ENCODE measurements at regions not wholly inside any gene's neighbourhood (a gene's known extent, or its start where the extent isn't known, plus 50 kb on each side); places are given as distances from the start of the nearest gene placed in this dataset.
"Not testable (repeated sequence)": the region's sequence is repeated elsewhere in the genome, so short reads cannot be mapped to it uniquely, and the experiment has no call there.

DNA sequence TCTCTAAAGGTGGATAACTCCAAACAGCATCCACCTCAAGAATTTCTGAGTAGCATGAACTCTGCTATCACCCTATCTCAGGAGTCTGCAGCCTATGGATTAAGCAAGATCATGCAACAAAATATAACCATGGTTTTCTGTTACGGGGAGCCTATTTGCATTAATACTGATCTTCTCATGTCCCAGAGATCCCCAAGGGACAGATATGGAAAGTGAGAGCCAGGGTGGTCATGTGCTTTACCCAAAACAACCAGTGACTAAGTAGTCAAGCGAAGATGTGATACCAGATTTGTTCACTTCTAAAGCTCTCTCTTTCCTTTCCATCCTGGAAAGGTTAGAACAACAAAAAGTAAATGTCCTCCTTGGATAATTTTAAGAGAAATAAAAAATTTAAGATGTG, 125.1 kb downstream of the PRRX1 start:
- DNase-seq: no peak

DNA sequence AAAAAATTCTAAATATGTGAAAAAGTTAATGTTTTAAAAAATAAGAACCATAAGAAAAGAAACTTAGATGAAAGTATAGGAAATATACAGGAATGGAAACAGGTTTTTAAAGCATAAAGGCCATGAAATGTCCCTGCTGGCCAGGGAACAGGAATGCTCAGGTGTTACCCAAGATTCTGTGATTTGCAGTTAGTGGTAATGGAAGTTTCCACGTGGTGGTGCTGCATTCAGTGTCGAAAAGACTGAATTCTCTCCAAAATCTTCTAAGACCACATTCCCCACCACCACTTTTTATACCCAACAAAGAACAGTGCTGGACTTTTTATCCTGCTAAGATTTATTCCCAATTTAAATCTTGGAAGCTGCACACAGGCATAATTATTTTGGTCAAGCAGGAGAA, 126.2 kb downstream of the PRRX1 start:
- DNase-seq: no peak

DNA sequence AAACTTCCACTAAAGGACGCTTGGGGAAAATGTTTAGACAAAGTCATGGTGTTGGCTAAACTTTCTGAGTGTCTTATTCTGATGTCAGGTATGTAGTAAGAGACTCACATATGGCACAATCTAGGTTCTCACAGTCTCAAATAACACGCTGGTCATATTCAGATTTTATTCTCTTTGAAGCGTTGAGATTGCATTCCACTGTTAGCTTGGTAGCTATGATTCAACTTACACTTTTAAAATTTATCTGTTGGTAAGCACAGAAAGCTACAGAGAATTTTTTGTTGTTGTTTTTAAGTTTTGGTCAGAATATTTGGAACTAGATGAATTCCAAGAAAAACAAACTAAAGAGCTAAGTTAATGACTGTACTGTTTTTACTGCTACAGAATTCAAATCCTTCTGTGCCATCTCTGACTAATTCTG, 126.7 kb downstream of the PRRX1 start:
- DNase-seq: no peak

DNA sequence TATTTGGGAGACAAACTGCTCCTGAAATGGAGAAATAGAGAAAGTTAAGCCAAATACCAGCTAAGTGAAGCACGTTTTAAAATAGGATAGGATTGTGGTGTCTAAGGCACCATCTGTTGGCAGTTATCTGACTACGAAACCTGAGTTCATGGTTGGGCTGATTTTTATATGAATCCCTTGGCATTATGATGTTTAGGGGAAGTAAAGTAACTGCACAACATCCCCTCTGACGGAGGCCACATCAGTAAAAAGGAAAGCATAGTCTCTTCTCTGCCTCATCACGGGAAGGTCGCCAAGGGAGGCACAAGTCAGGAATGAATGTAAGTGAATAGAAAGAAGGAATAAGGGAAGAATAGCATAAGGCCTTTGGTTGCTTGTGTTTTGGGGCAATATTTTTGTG, 128.0 kb downstream of the PRRX1 start:
- no peak for DNase-seq

DNA sequence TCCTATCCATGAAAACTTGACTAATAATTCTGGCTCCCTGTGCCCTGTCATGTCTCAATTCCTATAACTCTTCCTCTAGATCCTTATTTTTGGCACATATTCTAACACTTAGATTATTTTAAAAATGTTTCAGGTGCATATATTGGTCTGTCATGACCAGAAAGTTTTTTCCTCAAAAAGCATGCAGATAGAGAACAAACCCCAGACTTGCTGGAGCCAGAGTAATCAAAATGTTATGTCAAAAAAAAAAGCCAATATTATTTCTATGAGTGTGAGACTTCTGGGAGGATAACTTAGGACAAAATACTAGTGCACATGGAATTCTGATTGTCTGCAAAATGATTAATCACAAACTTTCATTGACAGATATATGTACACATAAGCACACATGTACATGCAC, 135.1 kb upstream of the MROH9 start:
- DNase-seq: no peak

- DNase-seq: no peak
These were observed 134.5 kb upstream of the MROH9 start for GRCh38 chr1:170800812-170801211.

DNA sequence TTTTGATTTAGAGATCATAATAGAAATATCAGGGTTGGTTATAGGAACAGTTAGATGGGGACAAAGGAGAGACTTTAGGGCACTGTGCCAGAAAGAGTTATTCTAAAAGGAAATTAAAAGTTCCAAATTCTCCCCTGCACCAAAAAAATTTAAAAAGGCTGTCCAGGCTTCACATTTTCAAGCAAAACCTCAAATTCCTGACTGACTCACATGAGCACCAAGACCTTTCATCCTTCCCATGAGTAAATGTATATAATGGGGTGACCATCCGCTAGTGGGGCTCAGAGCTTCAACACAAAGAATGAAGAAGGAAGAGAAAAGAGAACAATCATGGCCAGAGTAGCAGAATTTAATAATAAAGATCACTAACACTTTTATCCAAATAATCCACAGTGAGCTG, 131.6 kb upstream of the MROH9 start:
- DNase-seq: no peak

DNA sequence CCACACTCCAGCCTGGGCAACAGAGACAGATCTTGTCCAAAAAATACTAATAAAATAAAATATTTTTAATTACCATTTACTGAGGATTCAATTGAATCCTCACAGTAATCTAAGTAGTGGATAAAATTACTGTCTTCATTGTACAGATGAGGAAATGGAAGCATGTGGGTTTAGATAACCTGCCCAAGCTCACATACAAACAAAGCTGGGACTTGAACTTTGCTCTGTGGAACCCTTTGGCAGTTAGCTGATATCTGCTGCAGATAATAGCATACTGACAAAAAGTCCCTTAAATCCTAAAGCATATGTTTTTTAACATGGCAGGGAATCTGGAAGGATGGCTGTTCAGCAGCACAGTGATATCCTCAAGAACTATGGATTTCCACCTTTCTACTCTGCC, 130.9 kb upstream of the MROH9 start:
- no peak for DNase-seq

GRCh38 chr1:170804879-170805278, 130.5 kb upstream of the MROH9 start:
- no peak for DNase-seq

GRCh38 chr1:170806961-170807360, 128.4 kb upstream of the MROH9 start:
- no peak for DNase-seq

- no peak for DNase-seq
These were observed 127.9 kb upstream of the MROH9 start for GRCh38 chr1:170807432-170807831.

GRCh38 chr1:170808216-170808885, 127.0 kb upstream of the MROH9 start:
- DNase-seq: no peak

DNA sequence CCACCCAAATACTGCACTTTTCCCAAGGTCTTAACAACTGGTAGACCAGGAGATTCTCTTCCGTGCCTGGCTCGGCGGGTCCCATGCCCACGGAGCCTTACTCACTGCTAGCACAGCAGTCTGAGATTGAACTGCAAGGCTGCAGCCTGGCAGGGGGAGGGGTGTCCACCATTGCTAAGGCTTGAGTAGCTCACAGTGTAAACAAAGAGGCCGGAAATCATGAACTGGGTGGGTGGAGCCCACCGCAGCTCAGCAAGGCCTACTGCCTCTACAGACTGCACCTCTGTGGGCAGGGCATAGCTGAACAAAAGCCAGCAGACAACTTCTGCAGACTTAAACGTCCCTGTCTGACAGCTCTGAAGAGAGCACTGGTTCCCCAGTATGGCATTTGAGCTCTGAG, 124.3 kb upstream of the MROH9 start:
- DNase-seq: not testable (repeated sequence)

GRCh38 chr1:170819781-170820180, 115.6 kb upstream of the MROH9 start:
- DNase-seq: no peak

- DNase-seq: no peak
These were observed 112.2 kb upstream of the MROH9 start for GRCh38 chr1:170823120-170823519.

DNA sequence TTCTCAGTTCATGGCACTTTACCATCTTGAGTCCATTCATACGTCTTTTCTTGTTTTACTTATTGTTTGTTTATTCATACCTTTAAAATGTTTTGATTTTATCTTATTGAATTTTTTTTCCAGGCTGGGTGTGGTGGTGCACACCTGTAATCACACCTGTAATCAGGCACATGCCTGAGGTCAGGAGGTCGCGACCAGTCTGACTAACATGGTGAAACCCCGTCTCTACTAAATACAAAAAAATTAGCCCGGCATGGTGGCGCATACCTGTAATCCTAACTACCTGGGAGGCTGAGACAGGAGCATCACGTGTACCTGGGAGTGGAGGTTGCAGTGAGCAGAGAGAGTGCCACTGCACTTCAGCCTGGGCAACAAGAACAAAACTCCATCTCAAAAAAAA, 104.1 kb upstream of the MROH9 start:
- DNase-seq: no peak

DNA sequence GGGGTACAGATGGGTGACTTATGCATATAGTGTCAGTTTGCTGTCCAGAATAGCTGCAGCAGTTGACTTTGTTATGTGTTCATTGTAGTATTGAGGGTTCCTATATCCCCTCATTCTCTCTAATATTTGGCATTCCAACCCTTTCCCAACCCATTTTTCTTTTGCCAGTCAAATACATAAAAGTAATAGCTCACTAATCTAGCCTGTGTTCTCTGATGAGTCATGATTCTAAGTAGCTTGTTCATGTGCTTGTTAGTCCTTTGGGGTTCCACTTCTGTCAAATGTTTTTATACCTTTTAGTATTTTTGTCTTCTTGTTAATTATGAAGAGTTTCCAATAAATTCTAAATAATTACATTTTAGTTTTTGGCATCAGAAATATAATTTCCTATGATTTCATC, 99.2 kb upstream of the MROH9 start:
- DNase-seq: no peak

DNA sequence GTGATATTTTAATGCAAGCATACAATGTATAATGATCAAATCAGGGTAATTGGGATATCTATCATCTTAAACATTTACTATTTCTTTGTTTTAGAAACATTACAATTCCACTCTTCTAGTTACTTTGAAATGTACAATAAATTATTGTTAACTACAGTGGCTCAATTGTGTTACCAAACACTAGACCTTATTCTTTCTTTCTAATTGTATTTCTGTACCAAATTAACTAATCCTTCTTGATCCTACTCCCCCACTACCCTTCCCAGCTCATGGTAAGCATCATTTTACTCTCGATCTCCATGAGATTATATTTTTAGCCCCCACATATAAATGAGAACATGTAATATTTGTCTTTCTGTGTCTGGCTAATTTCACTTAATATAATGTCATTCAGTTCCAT, 95.0 kb upstream of the MROH9 start:
- DNase-seq: no peak

DNA sequence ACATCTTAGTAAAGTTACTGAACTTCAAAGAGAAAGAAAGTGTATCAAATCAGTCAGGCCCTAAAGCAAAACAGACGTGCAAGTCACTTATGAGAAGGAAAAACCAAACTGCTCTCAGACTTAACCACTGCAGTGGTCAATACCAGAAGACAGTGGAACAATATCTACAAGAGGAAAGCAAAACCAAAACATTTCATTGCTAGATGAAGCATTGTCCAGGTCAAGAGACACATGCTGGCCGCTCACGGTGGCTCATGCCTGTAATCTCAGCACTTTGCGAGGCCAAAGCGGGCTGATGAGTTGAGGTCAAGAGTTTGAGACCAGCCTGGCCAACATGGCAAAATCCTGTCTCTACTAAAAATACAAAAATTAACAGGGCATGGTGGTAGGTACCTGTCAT, 82.0 kb upstream of the MROH9 start:
- no peak for DNase-seq

- no peak for DNase-seq
These were observed 81.5 kb upstream of the MROH9 start for GRCh38 chr1:170853867-170854266.

DNA sequence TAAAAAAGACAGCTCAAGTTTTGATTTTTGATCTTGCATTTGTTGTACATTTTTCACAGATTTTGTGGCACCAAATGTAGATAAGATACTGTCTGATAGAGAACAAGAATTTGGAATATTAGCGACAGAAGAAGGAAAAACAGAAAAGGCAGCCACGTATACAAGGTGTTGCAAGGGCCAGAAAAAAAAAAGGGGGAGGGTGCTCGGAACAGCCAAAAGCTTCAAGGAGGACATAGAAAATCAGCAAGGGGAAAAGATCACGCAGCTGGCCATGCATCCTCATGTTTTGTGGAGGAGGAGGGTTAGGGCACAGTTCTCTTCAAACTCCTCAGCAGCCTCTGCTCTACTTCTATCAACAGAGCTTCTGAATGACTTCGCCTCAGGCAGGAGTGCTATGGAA, 80.7 kb upstream of the MROH9 start:
- no peak for DNase-seq

DNA sequence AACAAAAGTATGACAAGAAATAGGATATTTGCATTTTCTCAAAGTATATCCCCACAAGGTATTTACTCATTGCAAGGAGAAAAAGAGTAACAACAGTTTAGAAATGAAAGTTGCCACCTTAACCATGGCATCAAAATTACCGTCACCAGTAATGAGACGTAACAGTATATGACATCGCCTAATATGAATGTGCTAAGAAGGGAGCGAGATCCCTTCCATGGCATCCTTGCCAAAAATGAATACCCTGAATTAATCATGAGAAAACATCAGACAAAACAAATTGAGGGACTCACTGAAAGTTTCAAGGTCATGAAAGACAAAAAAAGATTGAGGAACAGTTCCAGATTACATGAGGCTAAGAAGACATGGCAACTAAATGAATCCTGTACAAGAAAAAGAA, 78.9 kb upstream of the MROH9 start:
- DNase-seq: no peak

GRCh38 chr1:170857955-170858354, 77.4 kb upstream of the MROH9 start:
- no peak for DNase-seq

GRCh38 chr1:170863621-170864020, 71.7 kb upstream of the MROH9 start:
- DNase-seq: no peak

- DNase-seq: no peak
These were observed 71.1 kb upstream of the MROH9 start for GRCh38 chr1:170864238-170864637.

All from NCI-H187 (cell line).